BE2C (cell line): ENCODE measurements at regions not wholly inside any gene's neighbourhood (a gene's known extent, or its start where the extent isn't known, plus 50 kb on each side); places are given as distances from the start of the nearest gene placed in this dataset.

Experiments used
- DNase-seq: peaks from one replicate; pipeline ENCODE4 v3.0.0-alpha.2; 2020
- H3K27me3 ChIP-seq: fragments of 250-450 bp; sonication (Bioruptor Pico); 2 replicates; pipeline ENCODE4 v1.5.1; 2020; ENCODE audit warnings: mild to moderate bottlenecking
- H3K36me3 ChIP-seq: fragments of 250-450 bp; sonication (Bioruptor Pico); 2 replicates; pipeline ENCODE4 v1.5.1; 2020; ENCODE audit warnings: mild to moderate bottlenecking
- H3K4me1 ChIP-seq: fragments of 250-450 bp; sonication (Bioruptor Pico); 2 replicates; pipeline ENCODE4 v1.5.1; 2020
- H3K4me3 ChIP-seq: 2 replicates; pipeline ENCODE4 v1.5.1; 2011; ENCODE audit warnings: low read depth, low read length
- H3K9me3 ChIP-seq: fragments of 250-450 bp; sonication (Bioruptor Pico); 2 replicates; pipeline ENCODE4 v1.5.1; 2020
- TF ChIP-seq, protein P1 (sequence below): IDR thresholded peaks from 2 replicates; pipeline ENCODE4 v1.5.1; 2012; ENCODE audit warnings: mild to moderate bottlenecking, low read depth, low read length

DNA sequence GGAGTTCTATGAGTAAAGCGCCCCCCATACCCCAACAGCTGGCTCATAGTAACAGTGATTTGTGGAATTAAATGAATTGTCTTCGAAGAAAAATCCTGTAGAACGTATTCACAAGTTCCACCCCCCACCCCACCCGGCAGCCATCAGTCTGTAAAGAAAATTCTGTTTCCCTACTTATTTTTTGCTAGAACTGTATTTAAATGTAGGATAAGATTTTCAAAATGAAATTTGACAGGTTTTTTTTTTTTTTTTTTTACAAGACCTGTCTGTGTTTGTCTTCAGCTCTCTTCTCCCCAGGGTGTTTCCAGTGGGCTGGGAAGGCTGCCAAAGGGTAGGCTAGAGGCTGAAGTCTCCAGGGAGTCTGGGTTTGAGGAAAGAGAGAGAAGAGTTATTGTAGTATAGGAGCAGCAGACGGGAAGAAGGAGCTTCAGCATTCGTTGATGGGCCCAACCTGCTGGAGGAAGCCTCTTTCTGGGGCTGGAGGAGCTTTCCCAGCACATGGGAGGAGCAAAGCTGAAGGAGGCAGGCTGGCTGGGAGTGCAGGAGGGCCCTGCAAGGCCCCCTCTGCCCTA is 130.6 kb upstream of the SEMA6D start:
- Histone ChIP-seq H3K4me3 (no peak overlapping the region), H3K9me3 (no peaks in the 10 kb centered on the region), H3K36me3 (no peaks in the 10 kb centered on the region), H3K27me3 (no peaks in the 10 kb centered on the region), H3K4me1 (peaks cover 8% of the 10 kb centered on the region)
- DNase-seq: peak; percentile 70
- TF ChIP-seq, protein P1, sequence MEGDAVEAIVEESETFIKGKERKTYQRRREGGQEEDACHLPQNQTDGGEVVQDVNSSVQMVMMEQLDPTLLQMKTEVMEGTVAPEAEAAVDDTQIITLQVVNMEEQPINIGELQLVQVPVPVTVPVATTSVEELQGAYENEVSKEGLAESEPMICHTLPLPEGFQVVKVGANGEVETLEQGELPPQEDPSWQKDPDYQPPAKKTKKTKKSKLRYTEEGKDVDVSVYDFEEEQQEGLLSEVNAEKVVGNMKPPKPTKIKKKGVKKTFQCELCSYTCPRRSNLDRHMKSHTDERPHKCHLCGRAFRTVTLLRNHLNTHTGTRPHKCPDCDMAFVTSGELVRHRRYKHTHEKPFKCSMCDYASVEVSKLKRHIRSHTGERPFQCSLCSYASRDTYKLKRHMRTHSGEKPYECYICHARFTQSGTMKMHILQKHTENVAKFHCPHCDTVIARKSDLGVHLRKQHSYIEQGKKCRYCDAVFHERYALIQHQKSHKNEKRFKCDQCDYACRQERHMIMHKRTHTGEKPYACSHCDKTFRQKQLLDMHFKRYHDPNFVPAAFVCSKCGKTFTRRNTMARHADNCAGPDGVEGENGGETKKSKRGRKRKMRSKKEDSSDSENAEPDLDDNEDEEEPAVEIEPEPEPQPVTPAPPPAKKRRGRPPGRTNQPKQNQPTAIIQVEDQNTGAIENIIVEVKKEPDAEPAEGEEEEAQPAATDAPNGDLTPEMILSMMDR: no peak

DNA sequence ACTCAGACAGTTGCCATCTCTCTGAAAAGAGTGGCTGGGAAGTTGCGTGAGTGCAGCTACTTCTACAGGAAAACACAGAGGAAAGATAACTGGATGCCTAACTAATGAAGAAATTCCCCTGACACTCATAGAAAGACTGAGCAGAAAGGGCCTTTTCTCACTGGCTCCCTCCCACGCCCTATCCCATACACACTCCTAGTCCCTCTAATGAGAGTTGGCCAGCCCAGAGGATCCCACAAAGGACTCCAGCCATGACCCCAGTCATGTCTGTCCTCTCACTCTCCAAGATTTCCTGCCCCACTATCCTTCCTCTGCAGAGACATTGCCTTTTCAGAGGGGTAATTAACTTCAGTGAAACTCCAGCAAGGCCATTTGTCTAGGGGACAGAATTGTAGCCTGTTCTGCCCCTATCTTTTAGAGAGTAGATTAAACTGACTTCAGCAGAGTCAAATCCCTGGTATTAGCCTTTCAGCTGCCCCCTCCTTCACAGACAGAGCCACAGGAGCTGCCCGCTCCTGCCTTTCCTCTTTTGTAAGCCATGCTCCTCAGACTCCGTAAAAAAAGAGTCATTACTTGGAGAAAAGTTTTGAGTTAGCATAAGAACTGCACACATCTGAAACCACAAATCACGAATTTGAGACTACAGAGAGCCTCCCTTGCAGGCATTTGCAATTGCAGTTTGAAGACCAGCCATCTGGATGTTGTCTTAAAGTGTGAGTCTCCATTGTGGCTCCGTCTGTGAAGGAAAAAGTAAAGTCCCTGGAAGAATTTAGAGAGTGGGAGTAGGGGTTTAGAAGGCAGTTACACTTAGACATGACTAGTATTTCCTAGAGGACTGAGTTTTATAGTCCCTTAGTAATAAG is 129.1 kb upstream of the SEMA6D start:
- Histone ChIP-seq H3K27me3 (no peaks in the 10 kb centered on the region), H3K4me1 (peaks cover 8% of the 10 kb centered on the region), H3K4me3 (no peak overlapping the region), H3K36me3 (no peaks in the 10 kb centered on the region), H3K9me3 (no peaks in the 10 kb centered on the region)
- TF ChIP-seq, protein P1: no peak
- DNase-seq: no peak

DNA sequence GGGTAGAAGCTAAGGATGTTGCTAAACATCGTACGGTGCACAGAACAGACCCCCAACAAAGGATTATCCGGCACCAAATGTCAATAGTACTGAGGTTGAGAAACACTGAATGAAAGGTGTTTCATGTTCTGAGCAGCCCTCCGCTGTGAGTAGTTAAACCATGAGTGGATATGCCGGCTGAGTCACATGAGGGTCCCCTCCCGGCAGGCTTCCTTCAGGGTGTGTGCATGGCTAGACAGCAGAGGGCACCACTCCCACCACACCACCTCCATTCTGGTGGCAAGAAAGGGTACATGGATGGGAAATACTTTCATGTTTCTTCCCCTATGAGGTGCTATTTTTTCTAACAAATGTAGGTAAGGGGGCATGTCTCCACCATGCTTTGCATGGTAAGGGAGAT is 128.3 kb upstream of the SEMA6D start:
- DNase-seq: peak; percentile 24
- TF ChIP-seq, protein P1: peak; percentile 34
- Histone ChIP-seq H3K4me1 (peaks cover 8% of the 10 kb centered on the region), H3K9me3 (no peaks in the 10 kb centered on the region), H3K27me3 (no peaks in the 10 kb centered on the region), H3K4me3 (no peak overlapping the region), H3K36me3 (no peaks in the 10 kb centered on the region)

DNA sequence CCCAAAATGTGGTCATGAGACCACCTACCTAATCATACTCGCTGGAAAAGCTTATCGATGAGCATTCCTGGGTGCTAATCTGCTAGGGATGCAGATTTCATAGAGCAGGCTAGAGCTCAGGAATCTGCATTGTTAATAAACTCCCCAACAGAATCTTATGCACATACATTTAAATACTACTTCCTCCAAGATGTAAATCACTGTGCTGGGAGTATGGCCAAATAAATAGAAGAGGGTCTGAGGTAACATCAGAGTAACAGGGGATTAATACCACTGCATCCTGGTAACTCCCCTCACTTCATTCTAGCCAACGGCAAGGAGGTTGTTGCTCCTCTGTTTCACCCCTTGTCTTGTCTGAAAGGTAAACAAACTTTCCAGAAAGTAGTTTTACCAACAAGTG is 118.3 kb upstream of the SEMA6D start:
- TF ChIP-seq, protein P1: no peak
- H3K4me3 ChIP-seq: no peak overlapping the region
- peaks cover 2% of the 10 kb centered on the region; the same call in 1 of the 2 replicates for H3K27me3 ChIP-seq
- H3K4me1 ChIP-seq: no peaks in the 10 kb centered on the region
- no peaks in the 10 kb centered on the region for H3K36me3 ChIP-seq
- H3K9me3 ChIP-seq: no peaks in the 10 kb centered on the region
- DNase-seq: no peak

DNA sequence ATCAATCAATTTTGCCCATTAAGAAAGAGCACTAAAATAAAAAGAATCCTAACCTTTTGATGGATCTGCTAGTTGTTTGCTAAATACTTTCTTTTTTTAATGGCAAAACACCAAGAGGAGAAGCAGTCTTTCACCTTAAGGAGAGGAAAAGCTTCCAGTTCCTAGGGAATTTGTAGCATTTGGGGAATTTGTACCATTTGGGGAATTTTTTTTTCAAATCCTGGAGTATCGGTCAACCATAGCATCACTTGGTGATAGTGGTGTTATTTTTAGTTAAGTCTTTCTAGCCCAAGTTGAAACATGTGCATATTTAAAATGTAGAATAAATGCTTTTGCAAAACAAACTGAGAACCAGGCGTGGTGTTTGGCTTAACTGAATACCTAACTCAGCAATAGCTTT is 117.5 kb upstream of the SEMA6D start:
- no peaks in the 10 kb centered on the region for H3K4me1 ChIP-seq
- peaks cover 2% of the 10 kb centered on the region; the same call in 1 of the 2 replicates for H3K27me3 ChIP-seq
- TF ChIP-seq, protein P1: no peak
- H3K36me3 ChIP-seq: no peaks in the 10 kb centered on the region
- no peak overlapping the region for H3K4me3 ChIP-seq
- DNase-seq: no peak
- H3K9me3 ChIP-seq: no peaks in the 10 kb centered on the region

DNA sequence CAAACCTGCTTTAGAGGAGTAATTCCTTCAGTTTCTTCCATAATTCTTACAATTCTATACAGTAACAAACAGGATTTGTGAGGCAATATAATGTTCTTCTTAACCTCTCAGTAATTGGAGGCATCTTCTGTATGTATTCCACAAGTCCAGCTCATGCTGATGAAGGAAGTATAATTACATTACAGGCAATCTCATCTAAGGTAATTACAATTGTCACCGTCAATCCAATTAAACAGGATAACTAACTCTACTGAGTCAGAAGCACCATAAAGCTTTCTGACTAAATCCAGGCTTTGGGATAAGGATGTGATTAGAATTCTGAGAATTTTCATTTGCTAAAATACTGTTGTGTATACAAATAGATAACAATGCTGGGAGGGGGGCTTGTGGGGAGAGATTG is 115.2 kb upstream of the SEMA6D start:
- Histone ChIP-seq H3K36me3 (no peaks in the 10 kb centered on the region), H3K4me1 (no peaks in the 10 kb centered on the region; the same call in 1 of the 2 replicates), H3K4me3 (no peak overlapping the region), H3K9me3 (no peaks in the 10 kb centered on the region), H3K27me3 (peaks cover 2% of the 10 kb centered on the region; the same call in 1 of the 2 replicates)
- DNase-seq: no peak
- TF ChIP-seq, protein P1: no peak
